Mucosa of descending colon (tissue), 3 donors: ENCODE measurements at regions not wholly inside any gene's neighbourhood (a gene's known extent, or its start where the extent isn't known, plus 50 kb on each side); places are given as distances from the start of the nearest gene placed in this dataset.

Experiments used
- ATAC-seq: fragments of 200-7000 bp; cut with Tn5 transposase; one replicate; pipeline ENCODE4 v1.9.1; 2020; ENCODE audit warnings: mild to moderate bottlenecking, moderate library complexity
- DNase-seq, 3 donors: peaks; one replicate each; pipeline ENCODE4 v3.0.0-alpha.2; 2020
- H3K36me3 ChIP-seq: fragments of 200-600 bp; one replicate; pipeline ENCODE4 v1.8.0; 2021; ENCODE audit warnings: low read depth, mild to moderate bottlenecking
- H3K4me1 ChIP-seq: fragments of 200-600 bp; one replicate; pipeline ENCODE4 v1.8.0; 2021; ENCODE audit warnings: low read depth, mild to moderate bottlenecking
- H3K4me3 ChIP-seq: fragments of 200-600 bp; one replicate; pipeline ENCODE4 v1.8.0; 2021; ENCODE audit warnings: mild to moderate bottlenecking
- H3K9me3 ChIP-seq: fragments of 200-600 bp; one replicate; pipeline ENCODE4 v1.8.0; 2021; ENCODE audit warnings: mild to moderate bottlenecking
- intact Hi-C, 2 donors: fragments of 100-400 bp; cut with DNase I in 1 of 2; cut with micrococcal nuclease in 1 of 2; formaldehyde crosslinking; loops; one replicate each; pipeline versions ENCODE4 v1.11.0 to v1.11.1; 2022; cut with DNase I, micrococcal nuclease
- TF ChIP-seq, protein P1 (sequence below): fragments of 200-600 bp; IDR thresholded peaks from one replicate; pipeline ENCODE4 v1.8.0; 2022; ENCODE audit warnings: antibody characterized with exemption, mild to moderate bottlenecking
- donor health status: DM: no; HTN: no; CAD: no; lungs with moderate emphysema.
- donor health status: DM: no; HTN: no; CAD: no.
- donor health status: DM: no; HTN: yes; CAD: no.

- no peak for DNase-seq
Measured at GRCh38 chr10:91022924-91023699, 102.2 kb upstream of the ANKRD1 start.

GRCh38 chr10:91023700-91024398 lies 103.0 kb upstream of the ANKRD1 start:
- ATAC-seq (no peak), DNase-seq (no peak)
- Histone ChIP-seq H3K36me3 (no peaks in the 10 kb centered on the region), H3K4me3 (no peak overlapping the region), H3K4me1 (no peaks in the 10 kb centered on the region), H3K9me3 (no peaks in the 10 kb centered on the region)
- intact Hi-C loops: no loop called here
- TF ChIP-seq, protein P1, sequence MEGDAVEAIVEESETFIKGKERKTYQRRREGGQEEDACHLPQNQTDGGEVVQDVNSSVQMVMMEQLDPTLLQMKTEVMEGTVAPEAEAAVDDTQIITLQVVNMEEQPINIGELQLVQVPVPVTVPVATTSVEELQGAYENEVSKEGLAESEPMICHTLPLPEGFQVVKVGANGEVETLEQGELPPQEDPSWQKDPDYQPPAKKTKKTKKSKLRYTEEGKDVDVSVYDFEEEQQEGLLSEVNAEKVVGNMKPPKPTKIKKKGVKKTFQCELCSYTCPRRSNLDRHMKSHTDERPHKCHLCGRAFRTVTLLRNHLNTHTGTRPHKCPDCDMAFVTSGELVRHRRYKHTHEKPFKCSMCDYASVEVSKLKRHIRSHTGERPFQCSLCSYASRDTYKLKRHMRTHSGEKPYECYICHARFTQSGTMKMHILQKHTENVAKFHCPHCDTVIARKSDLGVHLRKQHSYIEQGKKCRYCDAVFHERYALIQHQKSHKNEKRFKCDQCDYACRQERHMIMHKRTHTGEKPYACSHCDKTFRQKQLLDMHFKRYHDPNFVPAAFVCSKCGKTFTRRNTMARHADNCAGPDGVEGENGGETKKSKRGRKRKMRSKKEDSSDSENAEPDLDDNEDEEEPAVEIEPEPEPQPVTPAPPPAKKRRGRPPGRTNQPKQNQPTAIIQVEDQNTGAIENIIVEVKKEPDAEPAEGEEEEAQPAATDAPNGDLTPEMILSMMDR: no peak

More at GRCh38 chr10:91022924-91023699, 102.2 kb upstream of the ANKRD1 start:
- ATAC-seq: no peak
- intact Hi-C loops: no loop called here
- H3K9me3 ChIP-seq: no peaks in the 10 kb centered on the region
- H3K4me1 ChIP-seq: no peaks in the 10 kb centered on the region
- H3K4me3 ChIP-seq: no peak overlapping the region
- TF ChIP-seq, protein P1: no peak
- no peaks in the 10 kb centered on the region for H3K36me3 ChIP-seq

GRCh38 chr10:91024541-91024940 lies 103.7 kb upstream of the ANKRD1 start:
- no peak overlapping the region for H3K4me3 ChIP-seq
- no peaks in the 10 kb centered on the region for H3K36me3 ChIP-seq
- intact Hi-C loops: no loop called here
- DNase-seq: no peak
- H3K9me3 ChIP-seq: no peaks in the 10 kb centered on the region
- H3K4me1 ChIP-seq: no peaks in the 10 kb centered on the region
- no peak for ATAC-seq
- TF ChIP-seq, protein P1: no peak

- peak; percentile 23 for ATAC-seq
- TF ChIP-seq, protein P1: no peak
- intact Hi-C loops: no loop called here
Measured at GRCh38 chr10:91032611-91033206, 111.8 kb upstream of the ANKRD1 start.

GRCh38 chr10:91033324-91033950 lies 112.5 kb upstream of the ANKRD1 start:
- Histone ChIP-seq H3K4me1 (no peaks in the 10 kb centered on the region), H3K4me3 (no peak overlapping the region), H3K36me3 (no peaks in the 10 kb centered on the region), H3K9me3 (no peaks in the 10 kb centered on the region)
- intact Hi-C loops: no loop called here
- TF ChIP-seq, protein P1: no peak
- ATAC-seq (no peak), DNase-seq (no peak)

More at GRCh38 chr10:91032611-91033206, 111.8 kb upstream of the ANKRD1 start:
- H3K9me3 ChIP-seq: no peaks in the 10 kb centered on the region
- H3K36me3 ChIP-seq: no peaks in the 10 kb centered on the region
- no peaks in the 10 kb centered on the region for H3K4me1 ChIP-seq
- DNase-seq: peak in 1 of 3 donors; percentile 26
- H3K4me3 ChIP-seq: no peak overlapping the region
